ENCODE measurements at regions not wholly inside any gene's neighbourhood (a gene's known extent, or its start where the extent isn't known, plus 50 kb on each side); places are given as distances from the start of the nearest gene placed in this dataset.

DNA sequence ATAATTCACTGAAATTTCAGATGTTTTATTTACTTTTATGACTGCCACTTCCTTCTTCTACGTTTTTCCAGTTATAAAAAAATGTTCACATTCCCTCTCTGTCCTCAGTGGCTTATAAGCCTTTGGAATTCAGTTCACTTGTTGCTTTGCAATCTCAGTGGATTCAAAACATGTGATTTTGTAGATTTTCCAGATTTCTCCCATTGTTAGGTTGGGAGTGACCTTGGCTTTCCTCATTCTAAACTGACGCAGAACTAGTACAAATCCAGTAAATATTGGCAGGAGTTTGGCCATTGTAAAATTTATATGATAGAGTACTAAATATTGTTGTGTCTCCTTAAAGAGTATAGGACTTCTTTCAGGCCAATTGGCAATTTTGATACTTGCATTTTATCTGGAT, 812.3 kb upstream of the ROBO1 start:
- TF ChIP-seq TAF1 (IDR thresholded peaks at IDR 0.05; ENCODE audit: borderline replicate concordance, low read depth, low read length): no peak
- no peak for TF ChIP-seq POLR2AphosphoS5 (IDR thresholded peaks at IDR 0.05; ENCODE audit: low read depth, low read length)
- TF ChIP-seq POLR2A (IDR thresholded peaks at IDR 0.05; ENCODE audit: low read depth, low read length): no peak
